Endothelial cell of umbilical vein (primary cell): ENCODE measurements at regions not wholly inside any gene's neighbourhood (a gene's known extent, or its start where the extent isn't known, plus 50 kb on each side); places are given as distances from the start of the nearest gene placed in this dataset.

Source experiments
- BruUV-seq: library from RNA; stranded (reverse); fragments of 400-500 nt; replicated peaks from 2 replicates; lab custom pipeline; 2021; lab: Mats Ljungman, UMichigan
- CTCF ChIA-PET: fragments of 300-600, 350-600 bp; sonication (Branson Sonifier 250); formaldehyde crosslinking; loops from one replicate; lab custom pipeline; 2021; ENCODE audit warnings: antibody characterized with exemption, inconsistent platforms; lab: Charles Lee
- POLR2A ChIA-PET: fragments of 300-600, 350-600 bp; sonication (Branson Sonifier 250); formaldehyde crosslinking; loops from one replicate; lab custom pipeline; 2021; ENCODE audit warnings: antibody characterized with exemption, inconsistent platforms; lab: Charles Lee
- DNase-seq: peaks from one replicate; pipeline ENCODE4 v3.0.0-alpha.2; 2011; ENCODE audit warnings: low read depth, low spot score
- FAIRE-seq: peaks from 2 replicates; lab custom pipeline; 2011; peaks lifted over from hg19 to GRCh38; lab: Jason Lieb, UNC
- H2AFZ ChIP-seq: 2 replicates; pipeline ENCODE4 v1.6.0; 2012; ENCODE audit warnings: low read depth, low read length, control low read depth, inconsistent platforms
- H3K27ac ChIP-seq: 2 replicates; pipeline ENCODE4 v1.5.1; 2011; ENCODE audit warnings: low read depth, mild to moderate bottlenecking, control low read depth, low read length, moderate library complexity; ENCODE audit not compliant: insufficient read depth
- H3K27me3 ChIP-seq, 2 experiments: 2 replicates each; pipeline versions ENCODE4 v1.6.0 to v1.6.1; 2011; ENCODE audit warnings: low read length in 2 of 2, mixed read lengths in 1 of 2; ENCODE audit not compliant: control insufficient read depth in 2 of 2, insufficient read depth in 2 of 2
- H3K36me3 ChIP-seq, 2 experiments: 2 replicates in 1 of 2; 3 replicates in 1 of 2; pipeline ENCODE4 v1.5.1; 2011; ENCODE audit warnings: low read length in 2 of 2, mild to moderate bottlenecking in 1 of 2, moderate library complexity in 1 of 2; ENCODE audit not compliant: control insufficient read depth in 2 of 2, insufficient read depth in 2 of 2; ENCODE audit errors: extremely low read depth in 1 of 2
- H3K4me1 ChIP-seq: 3 replicates; pipeline ENCODE4 v1.5.1; 2011; ENCODE audit warnings: mild to moderate bottlenecking, low read length; ENCODE audit not compliant: control insufficient read depth, insufficient read depth; ENCODE audit errors: extremely low read depth
- H3K4me2 ChIP-seq: 2 replicates; pipeline ENCODE4 v1.6.1; 2011; ENCODE audit warnings: low read length, control low read depth, mixed read lengths; ENCODE audit not compliant: insufficient read depth
- H3K4me3 ChIP-seq, 3 experiments: fragments of 200-600 bp in 1 of 3; sonication (generic), shearing (Covaris generic) in 1 of 3; replicated peaks in 1 of 3; 2 replicates each; pipeline ENCODE4 v1.5.1; 2011 to 2016; ENCODE audit warnings: control low read depth in 3 of 3, low read length in 3 of 3, mild to moderate bottlenecking in 2 of 3, inconsistent platforms in 1 of 3, low read depth in 1 of 3, moderate library complexity in 1 of 3; ENCODE audit not compliant: insufficient read depth in 1 of 3
- H3K79me2 ChIP-seq: 2 replicates; pipeline ENCODE4 v1.6.0; 2012; ENCODE audit warnings: low read length, inconsistent platforms; ENCODE audit not compliant: control insufficient read depth, insufficient read depth
- H3K9ac ChIP-seq: replicated peaks from 2 replicates; pipeline ENCODE3; 2011; ENCODE audit warnings: low read length, control low read depth; ENCODE audit not compliant: insufficient read depth; ENCODE audit errors: extremely low read depth
- H3K9me1 ChIP-seq: replicated peaks from 3 replicates; pipeline ENCODE4 v1.6.0; 2011; ENCODE audit warnings: mild to moderate bottlenecking, low read length; ENCODE audit not compliant: control insufficient read depth, insufficient read depth; ENCODE audit errors: extremely low read depth
- H3K9me3 ChIP-seq: replicated peaks from 2 replicates; pipeline ENCODE4 v1.5.1; 2012; ENCODE audit warnings: low read length, inconsistent platforms; ENCODE audit not compliant: control insufficient read depth, insufficient read depth
- H4K20me1 ChIP-seq: replicated peaks from 2 replicates; pipeline ENCODE3; 2011; ENCODE audit warnings: mild to moderate bottlenecking, low read length; ENCODE audit not compliant: control insufficient read depth, insufficient read depth; ENCODE audit errors: extremely low read depth
- EZH2 ChIP-seq: IDR thresholded peaks from 2 replicates; pipeline ENCODE4 v1.6.1; 2012; ENCODE audit warnings: borderline replicate concordance, low read depth, mild to moderate bottlenecking, moderate library complexity, low read length, inconsistent platforms; ENCODE audit not compliant: severe bottlenecking
- FOS ChIP-seq: IDR thresholded peaks from 2 replicates; pipeline ENCODE4 v1.6.1; 2011; ENCODE audit warnings: mild to moderate bottlenecking, low read length, moderate library complexity, borderline replicate concordance; ENCODE audit not compliant: insufficient read depth
- GATA2 ChIP-seq: IDR thresholded peaks from 2 replicates; pipeline ENCODE4 v1.7.0; 2011; ENCODE audit warnings: low read depth, mild to moderate bottlenecking, moderate library complexity, mixed read lengths, low read length; ENCODE audit not compliant: insufficient read length, insufficient read depth
- JUN ChIP-seq: IDR thresholded peaks from 2 replicates; pipeline ENCODE4 v1.6.1; 2011; ENCODE audit warnings: borderline replicate concordance, low read depth; ENCODE audit not compliant: insufficient read length, insufficient read depth
- MYC ChIP-seq: IDR thresholded peaks from one replicate; pipeline ENCODE4 v1.6.1; 2011; ENCODE audit warnings: mild to moderate bottlenecking, low read depth, low read length
- POLR2A ChIP-seq: IDR thresholded peaks from 2 replicates; pipeline ENCODE4 v1.6.1; 2012; ENCODE audit warnings: low read depth, mild to moderate bottlenecking, control low read depth, low read length
- POLR2AphosphoS5 ChIP-seq: IDR thresholded peaks from 2 replicates; pipeline ENCODE4 v1.6.1; 2012; ENCODE audit warnings: low read depth, mild to moderate bottlenecking, control low read depth, low read length, moderate library complexity; ENCODE audit not compliant: insufficient read depth
- dilution Hi-C: fragments of 300-500 bp; cut with MboI; formaldehyde crosslinking; loops from one replicate; pipeline ENCODE4 v1.15.0; 2019; ENCODE audit warnings: low sequenced_read_pairs; ENCODE audit not compliant: extremely low pct_ligation_motif_present
- intact Hi-C: fragments of 100-400 bp; cut with micrococcal nuclease; formaldehyde crosslinking; loops from one replicate; pipeline ENCODE4 v1.10.0; 2022
- TF ChIP-seq, protein P1 (sequence below), 2 donors: IDR thresholded peaks; 1 replicate in 1 of 2; 2 replicates in 1 of 2; pipeline ENCODE4 v1.5.1; 2011; ENCODE audit warnings: low read length in 2 of 2, mild to moderate bottlenecking in 2 of 2, moderate library complexity in 2 of 2, control low read depth in 1 of 2, inconsistent platforms in 1 of 2, low read depth in 1 of 2; ENCODE audit not compliant: insufficient read depth in 1 of 2; ENCODE audit errors: extremely low read depth in 1 of 2
- TF ChIP-seq, protein P2 (sequence below): IDR thresholded peaks from 2 replicates; pipeline ENCODE4 v1.6.1; 2011; ENCODE audit not compliant: insufficient read depth, insufficient read length

DNA sequence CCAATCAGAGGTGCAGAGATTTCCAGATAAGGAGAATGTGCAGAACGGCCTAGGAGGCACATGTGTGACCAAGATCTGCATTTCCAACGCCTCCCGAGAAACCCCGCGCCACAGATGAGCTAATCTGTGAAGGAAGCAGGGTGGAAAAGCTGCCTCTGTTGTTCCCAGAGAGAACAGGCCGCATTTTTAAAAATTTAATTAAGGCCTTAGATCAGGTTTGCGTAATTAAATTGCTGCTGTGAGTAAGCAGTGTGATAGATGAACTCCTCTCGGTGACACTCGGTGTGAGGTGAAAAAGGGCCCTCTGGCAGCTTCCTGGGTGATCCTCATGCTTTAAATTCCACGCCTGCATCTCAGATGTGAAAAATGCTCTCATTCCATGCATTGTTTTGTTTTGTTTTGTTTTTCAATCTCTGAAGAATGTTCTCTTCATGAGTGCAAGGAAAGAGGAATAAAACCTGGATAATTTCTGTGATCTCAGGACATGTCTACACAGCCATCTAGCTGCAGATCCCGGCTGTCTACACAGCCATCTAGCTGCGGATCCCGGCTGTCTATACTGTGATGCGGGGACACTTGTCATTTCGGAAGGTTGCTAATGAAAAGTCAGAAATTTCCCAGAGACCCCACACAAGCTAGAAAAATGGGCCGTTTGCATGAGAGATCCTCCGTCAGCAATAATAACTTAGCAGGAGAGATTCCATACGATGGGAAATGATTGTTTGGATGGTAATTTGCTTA, 1398.9 kb downstream of the BRD1 start:
- intact Hi-C loops (no loop called here), dilution Hi-C loops (no loop called here)
- DNase-seq (no peak), FAIRE-seq (no peak)
- no TSS peak for BruUV-seq
- ChIA-PET POLR2A (no interaction called here), CTCF (no interaction called here)
- Histone ChIP-seq H2AFZ (no peak overlapping the region), H4K20me1 (no peaks in the 10 kb centered on the region), H3K4me3 (no peak overlapping the region), H3K4me1 (no peaks in the 10 kb centered on the region), H3K27me3 (no peaks in the 10 kb centered on the region), H3K36me3 (no peaks in the 10 kb centered on the region), H3K27ac (no peak overlapping the region), H3K9me1 (no peaks in the 10 kb centered on the region), H3K9me3 (peaks cover 17% of the 10 kb centered on the region), H3K79me2 (no peaks in the 10 kb centered on the region), H3K9ac (no peak overlapping the region), H3K4me2 (no peak overlapping the region)
- TF ChIP-seq, protein P1, sequence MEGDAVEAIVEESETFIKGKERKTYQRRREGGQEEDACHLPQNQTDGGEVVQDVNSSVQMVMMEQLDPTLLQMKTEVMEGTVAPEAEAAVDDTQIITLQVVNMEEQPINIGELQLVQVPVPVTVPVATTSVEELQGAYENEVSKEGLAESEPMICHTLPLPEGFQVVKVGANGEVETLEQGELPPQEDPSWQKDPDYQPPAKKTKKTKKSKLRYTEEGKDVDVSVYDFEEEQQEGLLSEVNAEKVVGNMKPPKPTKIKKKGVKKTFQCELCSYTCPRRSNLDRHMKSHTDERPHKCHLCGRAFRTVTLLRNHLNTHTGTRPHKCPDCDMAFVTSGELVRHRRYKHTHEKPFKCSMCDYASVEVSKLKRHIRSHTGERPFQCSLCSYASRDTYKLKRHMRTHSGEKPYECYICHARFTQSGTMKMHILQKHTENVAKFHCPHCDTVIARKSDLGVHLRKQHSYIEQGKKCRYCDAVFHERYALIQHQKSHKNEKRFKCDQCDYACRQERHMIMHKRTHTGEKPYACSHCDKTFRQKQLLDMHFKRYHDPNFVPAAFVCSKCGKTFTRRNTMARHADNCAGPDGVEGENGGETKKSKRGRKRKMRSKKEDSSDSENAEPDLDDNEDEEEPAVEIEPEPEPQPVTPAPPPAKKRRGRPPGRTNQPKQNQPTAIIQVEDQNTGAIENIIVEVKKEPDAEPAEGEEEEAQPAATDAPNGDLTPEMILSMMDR (IDR thresholded peaks at IDR 0.05; ENCODE audit: extremely low read depth in 1 of 2, insufficient read depth in 1 of 2, low read depth in 1 of 2, low read length in 2 of 2), result no peak
- TF ChIP-seq MYC, result no peak
- TF ChIP-seq FOS, result no peak
- TF ChIP-seq POLR2AphosphoS5, result no peak
- TF ChIP-seq EZH2, result no peak
- TF ChIP-seq, protein P2, sequence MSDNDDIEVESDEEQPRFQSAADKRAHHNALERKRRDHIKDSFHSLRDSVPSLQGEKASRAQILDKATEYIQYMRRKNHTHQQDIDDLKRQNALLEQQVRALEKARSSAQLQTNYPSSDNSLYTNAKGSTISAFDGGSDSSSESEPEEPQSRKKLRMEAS, result no peak
- TF ChIP-seq GATA2, result no peak
- TF ChIP-seq POLR2A, result no peak
- TF ChIP-seq JUN, result no peak
